ENCODE measurements at regions not wholly inside any gene's neighbourhood (a gene's known extent, or its start where the extent isn't known, plus 50 kb on each side); places are given as distances from the start of the nearest gene placed in this dataset.

DNA sequence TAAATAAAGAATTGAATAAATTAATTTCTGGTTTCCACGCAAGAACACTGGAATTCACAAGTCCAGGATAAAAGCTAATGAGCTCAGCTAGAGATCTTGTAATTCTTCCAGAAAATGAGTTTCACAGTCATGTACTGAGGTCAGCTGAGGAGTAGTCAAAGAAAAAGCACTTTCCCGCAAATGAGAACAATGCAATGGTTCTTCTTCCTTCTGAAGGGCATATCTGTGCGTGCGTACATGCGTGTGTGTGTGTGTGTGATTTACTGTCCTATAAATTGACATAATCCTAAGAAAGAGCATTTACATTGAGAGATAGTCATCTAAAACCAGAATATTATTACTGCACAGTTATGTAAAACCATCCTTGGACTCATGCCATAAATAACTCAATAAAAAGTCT, 968.9 kb upstream of the EYS start:
- DNase-seq: no peak

GRCh38 chr6:66664112-66664511, 957.1 kb upstream of the EYS start:
- DNase-seq: no peak

GRCh38 chr6:66662721-66663507, 955.9 kb upstream of the EYS start:
- no peak for DNase-seq

- DNase-seq: no peak
Measured at GRCh38 chr6:66662196-66662595, 955.2 kb upstream of the EYS start.

DNA sequence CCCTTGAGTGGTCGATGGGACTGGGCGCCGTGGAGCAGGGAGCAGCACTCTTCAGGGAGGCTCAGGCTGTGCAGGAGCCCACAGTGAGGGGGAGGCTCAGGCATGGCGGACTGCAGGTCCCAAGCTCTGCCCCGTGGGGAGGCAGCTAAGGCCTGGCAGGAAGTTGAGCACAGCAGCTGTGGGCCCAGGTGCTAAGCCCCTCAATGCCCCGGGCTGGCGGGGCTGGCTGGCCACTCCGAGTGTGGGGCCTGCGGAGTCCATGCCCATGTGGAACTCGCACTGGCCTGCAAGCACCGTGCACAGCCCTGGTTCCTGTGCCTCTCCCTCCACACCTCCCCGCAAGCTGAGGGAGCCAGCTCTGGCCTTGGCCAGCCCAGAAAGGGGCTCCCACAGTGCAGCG, 948.4 kb upstream of the EYS start:
- no peak for DNase-seq

- no peak for DNase-seq
Measured at GRCh38 chr6:66638518-66638917, 931.5 kb upstream of the EYS start.

DNA sequence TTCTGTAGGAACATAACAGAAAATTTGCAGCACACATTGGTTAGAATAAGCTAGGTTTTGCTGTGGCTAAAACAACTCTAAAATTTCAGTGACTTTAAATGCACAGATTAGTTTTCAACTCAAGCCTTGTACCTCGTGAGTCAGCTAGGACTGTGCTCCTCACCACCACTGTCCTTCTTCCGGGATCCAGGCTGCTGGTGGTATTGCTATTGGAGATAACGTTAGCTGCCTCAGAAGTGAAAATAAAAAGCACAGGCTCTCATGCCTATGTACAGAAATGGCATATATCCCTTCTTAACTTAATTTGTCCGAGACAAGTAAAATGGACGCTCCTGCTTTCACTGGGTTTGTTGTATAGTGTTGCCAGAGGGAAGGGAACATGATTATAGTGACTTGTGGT, 931.1 kb upstream of the EYS start:
- no peak for DNase-seq

DNA sequence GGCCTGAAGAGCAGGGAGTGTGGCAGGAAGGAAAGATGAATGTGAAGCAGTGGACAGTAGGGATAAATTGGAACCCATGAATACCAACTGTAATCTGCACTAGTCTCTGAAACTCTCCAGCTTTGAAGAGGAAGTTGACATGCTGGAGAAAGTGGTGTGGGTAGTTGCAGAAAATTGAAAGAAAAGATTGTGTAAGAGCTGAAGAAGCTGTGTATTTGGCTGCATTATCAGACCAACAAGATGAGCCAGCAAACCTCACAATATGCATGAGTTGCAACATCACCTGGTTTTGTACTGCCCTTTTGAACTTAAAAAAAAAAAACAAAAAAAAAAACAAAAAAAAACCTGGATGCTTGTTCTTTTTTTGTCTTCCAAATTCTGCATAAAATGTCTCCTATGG, 921.9 kb upstream of the EYS start:
- DNase-seq: no peak

DNA sequence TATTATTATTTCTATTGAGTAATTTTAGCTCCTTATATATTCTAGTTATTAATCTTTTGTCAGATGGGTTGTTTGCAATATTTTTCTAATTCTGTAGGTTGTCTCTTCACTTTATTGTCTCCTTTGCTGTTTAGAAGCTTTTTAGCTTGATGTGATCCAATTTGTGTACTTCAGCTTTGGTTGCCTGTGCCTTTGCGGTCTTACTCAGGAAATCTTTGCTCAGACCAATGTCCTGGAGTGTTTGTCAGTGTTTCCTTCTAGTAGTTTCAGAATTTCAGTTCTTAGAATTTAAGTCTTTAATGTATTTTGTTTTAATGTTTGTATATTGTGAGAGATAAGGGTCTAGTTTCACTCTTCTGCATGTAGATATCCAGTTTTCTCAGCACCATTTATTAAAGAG, 916.0 kb upstream of the EYS start:
- DNase-seq: no peak

DNA sequence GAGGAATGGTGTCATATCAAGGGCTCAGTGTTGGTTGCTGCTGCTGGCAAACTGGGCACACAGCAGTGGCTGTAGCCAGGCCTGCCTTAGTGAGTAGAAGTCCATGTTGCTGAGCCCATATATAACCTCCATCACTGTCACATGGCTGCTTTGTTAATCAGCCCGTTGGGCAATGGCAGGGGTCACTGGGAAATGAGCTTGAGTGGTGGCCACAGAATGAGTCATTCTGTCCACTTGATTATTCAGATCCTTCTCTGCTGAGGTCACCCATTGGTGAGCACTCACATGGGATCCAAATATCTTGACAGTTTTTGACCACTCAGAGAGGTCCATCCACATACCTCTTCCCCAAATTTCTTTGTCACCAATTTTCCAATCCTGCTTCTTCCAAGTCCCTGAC, 898.9 kb upstream of the EYS start:
- no peak for DNase-seq

- no peak for DNase-seq
Measured at GRCh38 chr6:66605011-66605410, 898.0 kb upstream of the EYS start.

GRCh38 chr6:66599541-66599940, 892.5 kb upstream of the EYS start:
- no peak for DNase-seq

DNA sequence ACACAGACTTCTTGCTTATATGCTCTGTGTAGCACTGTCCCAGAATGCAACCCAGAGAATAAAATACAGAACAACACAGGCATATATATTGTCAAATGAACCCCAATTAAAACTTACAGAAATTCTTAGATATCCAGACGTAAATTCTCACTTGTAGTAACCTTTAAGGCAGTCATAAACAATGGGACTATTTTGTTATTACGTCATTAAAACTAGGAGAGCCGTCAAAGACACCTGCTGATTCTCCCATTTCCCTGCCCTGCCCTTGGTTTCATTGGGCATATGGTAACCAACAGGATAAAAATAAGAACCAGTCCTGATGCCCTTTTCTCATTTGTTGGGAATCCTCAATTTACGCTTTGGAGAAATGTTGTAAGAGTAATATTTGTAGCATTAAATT, 871.3 kb upstream of the EYS start:
- DNase-seq: no peak

- DNase-seq: no peak
Measured at GRCh38 chr6:66568271-66568670, 861.2 kb upstream of the EYS start.

DNA sequence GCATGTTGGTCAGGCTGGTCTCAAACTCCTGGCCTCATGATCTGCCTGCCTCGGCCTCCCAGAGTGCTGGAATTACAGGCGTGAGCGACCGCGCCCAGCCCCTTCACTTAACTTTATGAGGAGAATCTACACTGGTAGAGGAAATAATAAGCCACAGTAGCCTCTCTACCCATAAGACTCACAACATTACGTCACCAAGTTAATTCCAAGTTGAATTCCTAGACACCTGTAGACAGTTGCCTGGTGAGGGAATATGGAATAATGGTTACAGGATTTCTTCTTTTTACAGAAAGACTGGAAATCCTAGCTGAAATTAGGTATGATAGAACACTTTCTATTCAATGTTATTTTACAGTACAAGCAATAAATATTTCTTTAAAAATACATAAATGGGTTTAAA, 854.5 kb upstream of the EYS start:
- DNase-seq: no peak

- DNase-seq: no peak
Measured at GRCh38 chr6:66558189-66558588, 851.2 kb upstream of the EYS start.

DNA sequence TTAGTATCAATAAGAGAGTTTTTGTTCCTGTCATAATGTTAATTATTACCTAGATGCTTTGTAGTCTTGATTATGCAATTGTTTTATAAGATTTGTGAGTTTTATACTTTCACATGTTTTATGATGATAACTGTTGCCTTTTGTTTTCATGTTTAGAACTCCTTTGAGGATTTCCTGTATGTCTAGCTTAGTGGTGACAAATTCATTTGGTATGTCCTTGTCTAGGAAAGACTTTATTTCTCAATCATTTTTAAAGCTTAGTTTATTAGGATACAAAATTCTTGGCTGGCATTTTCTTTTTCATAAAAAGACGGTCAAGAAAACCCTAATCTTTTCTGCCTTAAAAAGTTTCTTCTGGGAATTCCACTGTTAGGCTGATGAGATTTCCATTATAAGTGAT, 849.9 kb upstream of the EYS start:
- no peak for DNase-seq

DNA sequence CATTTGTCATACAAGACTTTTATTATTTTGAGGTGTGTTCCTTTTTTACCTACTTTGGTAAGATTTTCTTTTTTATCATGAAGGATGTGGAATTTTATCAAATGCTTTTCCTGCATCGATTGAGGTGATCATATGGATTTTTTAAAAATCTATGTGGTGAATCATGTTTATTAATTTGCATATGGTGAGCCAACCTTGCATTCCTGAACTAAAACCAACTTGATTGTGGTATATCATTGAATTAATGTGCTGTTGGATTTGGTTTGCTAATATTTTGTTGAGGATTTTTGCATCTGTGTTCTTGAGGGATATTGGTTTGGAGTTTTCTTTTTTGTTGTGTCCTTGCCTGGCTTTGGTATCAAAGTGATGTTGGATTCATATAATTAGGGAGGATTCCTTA, 848.1 kb upstream of the EYS start:
- DNase-seq: no peak

DNA sequence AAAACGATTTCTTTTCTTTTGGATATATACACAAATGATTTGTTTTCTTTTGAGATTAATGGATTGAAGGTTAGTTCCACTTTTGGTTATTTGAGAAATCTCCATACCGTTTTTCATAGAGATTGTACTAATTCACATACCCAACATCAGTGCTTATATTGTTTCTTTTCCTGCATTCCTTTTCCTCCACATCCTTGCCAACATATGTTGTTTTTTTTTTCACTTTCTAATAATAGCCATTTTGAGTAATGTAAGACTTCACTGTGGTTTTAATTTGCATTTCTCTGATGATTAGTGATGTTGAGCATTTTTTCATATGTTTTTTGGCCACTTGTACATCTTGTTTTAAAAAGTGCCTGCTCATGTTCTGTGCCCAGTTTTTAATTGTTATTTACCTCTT, 846.4 kb upstream of the EYS start:
- no peak for DNase-seq

DNA sequence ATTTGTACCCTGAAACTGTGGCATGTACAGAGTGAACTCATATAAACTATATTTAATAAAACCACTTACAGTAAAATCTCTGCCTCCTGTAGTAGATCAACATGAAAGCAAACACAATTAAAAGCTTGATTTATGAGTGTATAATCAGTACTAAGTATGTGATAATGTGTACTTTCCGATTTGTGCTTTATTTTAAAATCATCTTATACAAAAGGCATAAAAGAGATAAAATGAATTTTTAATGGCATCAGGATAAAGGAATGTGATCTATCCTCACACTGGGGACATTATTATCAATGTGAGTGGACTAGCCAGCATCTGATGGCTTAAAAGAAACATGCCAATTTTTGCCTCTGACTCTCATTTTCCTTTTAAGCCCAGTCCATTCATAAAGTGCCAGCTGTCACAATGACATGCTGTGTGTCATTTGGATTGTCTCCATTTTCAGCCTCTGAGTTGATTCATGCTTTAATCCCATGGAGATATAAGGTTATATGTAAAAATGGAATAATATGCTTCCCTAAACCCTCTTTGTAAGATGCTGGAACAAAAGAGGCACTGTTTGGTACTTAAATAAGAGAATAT, 831.6 kb upstream of the EYS start:
- DNase-seq: no peak

- no peak for DNase-seq
Measured at GRCh38 chr6:66533921-66534404, 826.9 kb upstream of the EYS start.

DNA sequence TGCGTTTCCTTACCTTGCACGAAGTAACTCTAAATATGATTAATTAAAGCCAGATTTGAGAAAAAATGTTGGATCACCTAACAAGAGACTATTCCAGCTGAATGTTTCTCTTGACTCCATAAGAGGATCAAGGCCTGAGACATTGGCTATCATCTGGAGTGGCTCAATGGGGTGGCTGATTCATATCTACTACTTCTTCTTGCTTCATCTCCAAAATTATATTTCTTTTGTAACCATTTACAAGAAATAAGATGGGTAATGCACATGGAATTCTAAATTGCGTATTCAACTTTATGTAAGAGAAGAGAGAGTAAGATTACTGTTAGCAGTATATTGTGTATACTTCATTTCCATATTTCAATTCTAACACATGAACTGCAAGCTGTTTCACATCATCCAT, 819.0 kb upstream of the EYS start:
- DNase-seq: no peak

DNA sequence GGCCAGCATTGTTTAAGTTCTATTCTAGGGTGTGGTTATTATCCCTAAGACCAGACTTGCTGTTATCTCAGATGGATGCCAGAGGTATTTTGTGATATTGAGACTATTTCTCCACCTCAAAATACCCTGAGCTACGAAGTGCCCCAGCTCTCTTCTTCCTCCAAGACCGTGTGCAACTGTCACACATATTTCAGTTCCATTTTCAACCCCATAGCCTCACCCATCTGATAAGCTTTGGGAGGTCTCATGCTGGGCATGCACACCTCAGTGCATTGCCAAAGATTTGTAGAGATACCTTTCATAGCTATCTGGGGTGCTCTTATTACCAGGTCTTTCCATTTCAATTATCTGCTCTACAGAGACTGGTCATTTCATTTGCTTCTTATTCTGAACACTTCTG, 815.8 kb upstream of the EYS start:
- DNase-seq: no peak

- no peak for DNase-seq
Measured at GRCh38 chr6:66516377-66516776, 809.4 kb upstream of the EYS start.

GRCh38 chr6:66508433-66508832, 801.4 kb upstream of the EYS start:
- DNase-seq: no peak
